H9 (cell line): ENCODE measurements at regions not wholly inside any gene's neighbourhood (a gene's known extent, or its start where the extent isn't known, plus 50 kb on each side); places are given as distances from the start of the nearest gene placed in this dataset.

Source experiments
- DNase-seq: peaks from one replicate; pipeline ENCODE4 v3.0.0-alpha.2; 2017
- H2AFZ ChIP-seq: one replicate; pipeline ENCODE4 v1.6.1; 2013; ENCODE audit warnings: mild to moderate bottlenecking, low read length, control low read depth, moderate library complexity
- H2AK5ac ChIP-seq: 2 replicates; pipeline ENCODE4 v1.6.1; 2013; ENCODE audit warnings: low read length, control low read depth, mixed read lengths; ENCODE audit not compliant: insufficient read length
- H2BK120ac ChIP-seq: one replicate; pipeline ENCODE4 v1.6.1; 2013; ENCODE audit warnings: low read depth, mild to moderate bottlenecking, low read length, control low read depth, inconsistent platforms; ENCODE audit not compliant: poor library complexity, severe bottlenecking
- H2BK12ac ChIP-seq: 2 replicates; pipeline ENCODE4 v1.6.1; 2013; ENCODE audit warnings: low read length, control low read depth, mixed read lengths, low read depth; ENCODE audit not compliant: insufficient read length
- H2BK15ac ChIP-seq: 2 replicates; pipeline ENCODE4 v1.6.1; 2013; ENCODE audit warnings: low read depth, low read length, control low read depth
- H2BK20ac ChIP-seq: one replicate; pipeline ENCODE4 v1.6.1; 2013; ENCODE audit warnings: low read depth, mild to moderate bottlenecking, low read length, control low read depth, inconsistent platforms; ENCODE audit not compliant: poor library complexity, severe bottlenecking
- H2BK5ac ChIP-seq: 2 replicates; pipeline ENCODE4 v1.6.1; 2013; ENCODE audit warnings: low read length, control low read depth, mixed read lengths; ENCODE audit not compliant: insufficient read length
- H3K14ac ChIP-seq: 2 replicates; pipeline ENCODE4 v1.6.1; 2013; ENCODE audit warnings: low read length, control low read depth; ENCODE audit not compliant: insufficient read depth
- H3K18ac ChIP-seq: 2 replicates; pipeline ENCODE4 v1.6.1; 2013; ENCODE audit warnings: low read depth, mild to moderate bottlenecking, mixed read lengths, low read length, control low read depth; ENCODE audit not compliant: insufficient read length
- H3K23ac ChIP-seq: 2 replicates; pipeline ENCODE4 v1.6.1; 2013; ENCODE audit warnings: low read length, control low read depth, mixed read lengths, low read depth; ENCODE audit not compliant: insufficient read length
- H3K23me2 ChIP-seq: 2 replicates; pipeline ENCODE4 v1.6.1; 2013; ENCODE audit warnings: low read depth, mild to moderate bottlenecking, mixed read lengths, low read length, control low read depth; ENCODE audit not compliant: insufficient read length, poor library complexity, severe bottlenecking
- H3K27ac ChIP-seq: 2 replicates; pipeline ENCODE4 v1.5.1; 2013; ENCODE audit warnings: low read length, control low read depth, mixed read lengths, low read depth; ENCODE audit not compliant: insufficient read length
- H3K27me3 ChIP-seq: 2 replicates; pipeline ENCODE4 v1.6.1; 2013; ENCODE audit warnings: low read length, control low read depth, inconsistent platforms; ENCODE audit not compliant: insufficient read depth
- H3K4ac ChIP-seq: 2 replicates; pipeline ENCODE4 v1.6.1; 2013; ENCODE audit warnings: low read depth, mild to moderate bottlenecking, control low read depth, inconsistent platforms, low read length, moderate library complexity
- H3K4me1 ChIP-seq: 2 replicates; pipeline ENCODE4 v1.6.1; 2013; ENCODE audit warnings: low read length, control low read depth, inconsistent platforms; ENCODE audit not compliant: insufficient read depth
- H3K4me2 ChIP-seq: 2 replicates; pipeline ENCODE4 v1.6.1; 2013; ENCODE audit warnings: low read length, control low read depth, mixed read lengths; ENCODE audit not compliant: insufficient read length, insufficient read depth
- H3K56ac ChIP-seq: 2 replicates; pipeline ENCODE4 v1.6.1; 2013; ENCODE audit warnings: low read depth, mild to moderate bottlenecking, mixed read lengths, low read length, control low read depth; ENCODE audit not compliant: insufficient read length
- H3K79me1 ChIP-seq: 2 replicates; pipeline ENCODE4 v1.6.1; 2013; ENCODE audit warnings: low read depth, mild to moderate bottlenecking, moderate library complexity, low read length, control low read depth, inconsistent platforms; ENCODE audit not compliant: insufficient read depth, poor library complexity, severe bottlenecking
- H3K79me2 ChIP-seq: 2 replicates; pipeline ENCODE4 v1.6.1; 2013; ENCODE audit warnings: low read length, control low read depth, inconsistent platforms; ENCODE audit not compliant: insufficient read depth
- H3K9ac ChIP-seq: 2 replicates; pipeline ENCODE4 v1.6.1; 2013; ENCODE audit warnings: low read length, control low read depth, mixed read lengths; ENCODE audit not compliant: insufficient read length; ENCODE audit errors: extremely low read depth
- H3K9me3 ChIP-seq: one replicate; pipeline ENCODE4 v1.6.1; 2013; ENCODE audit warnings: low read depth, low read length, inconsistent platforms; ENCODE audit not compliant: control insufficient read depth
- H3T11ph ChIP-seq: one replicate; pipeline ENCODE4 v1.6.1; 2013; ENCODE audit warnings: mild to moderate bottlenecking, low read length, control low read depth, inconsistent platforms
- H4K20me1 ChIP-seq: one replicate; pipeline ENCODE4 v1.6.1; 2013; ENCODE audit not compliant: control insufficient read depth, insufficient read length, insufficient read depth
- H4K5ac ChIP-seq: 2 replicates; pipeline ENCODE4 v1.6.1; 2013; ENCODE audit warnings: low read depth, mild to moderate bottlenecking, mixed read lengths, low read length, control low read depth; ENCODE audit not compliant: insufficient read length
- H4K8ac ChIP-seq: replicated peaks from 2 replicates; pipeline ENCODE4 v1.6.1; 2013; ENCODE audit warnings: low read length, control low read depth, mixed read lengths, low read depth; ENCODE audit not compliant: insufficient read length
- H4K91ac ChIP-seq: 2 replicates; pipeline ENCODE4 v1.6.1; 2013; ENCODE audit warnings: low read depth, mild to moderate bottlenecking, moderate library complexity, mixed read lengths, low read length, control low read depth; ENCODE audit not compliant: insufficient read length
- H3K27ac Mint-ChIP-seq, 3 experiments: 2 replicates in 2 of 3; 3 replicates in 1 of 3; pipeline ENCODE4 v1.8.0; 2020 to 2021; ENCODE audit warnings: mixed read lengths in 3 of 3, mild to moderate bottlenecking in 1 of 3, moderate library complexity in 1 of 3
- H3K27me3 Mint-ChIP-seq: 2 replicates; pipeline ENCODE4 v1.8.0; 2021; ENCODE audit warnings: low read depth, mild to moderate bottlenecking, moderate library complexity, mixed read lengths
- H3K36me3 Mint-ChIP-seq, 3 experiments: 2 replicates in 2 of 3; 3 replicates in 1 of 3; pipeline ENCODE4 v1.8.0; 2020 to 2021; ENCODE audit warnings: low read depth in 3 of 3, mixed read lengths in 3 of 3; ENCODE audit not compliant: insufficient read depth in 1 of 3
- H3K4me1 Mint-ChIP-seq, 2 experiments: 2 replicates each; pipeline ENCODE4 v1.8.0; 2020; ENCODE audit warnings: mixed read lengths in 2 of 2
- H3K4me3 Mint-ChIP-seq, 2 experiments: 2 replicates in 1 of 2; 3 replicates in 1 of 2; pipeline ENCODE4 v1.8.0; 2020 to 2021; ENCODE audit warnings: mild to moderate bottlenecking in 2 of 2, mixed read lengths in 2 of 2, moderate library complexity in 1 of 2
- H3K9me3 Mint-ChIP-seq, 2 experiments: 2 replicates in 1 of 2; 3 replicates in 1 of 2; pipeline ENCODE4 v1.8.0; 2020; ENCODE audit warnings: mild to moderate bottlenecking in 2 of 2, mixed read lengths in 2 of 2, moderate library complexity in 1 of 2
- CTCF ChIP-seq: fragments of 200-600 bp; sonication (generic); conservative IDR thresholded peaks from 3 replicates; pipeline ENCODE4 v1.8.0; 2021; ENCODE audit warnings: antibody characterized with exemption, mild to moderate bottlenecking
- WGBS: extraction: QIAGEN DNeasy Blood & Tissue Kit; methylation state at CpG from one replicate; pipeline ENCODE4 v1.1.7; 2013; ENCODE audit warnings: missing lambda C conversion rate, low lambda C conversion rate, mixed read lengths; ENCODE audit not compliant: insufficient read length; ENCODE audit errors: extremely low coverage; 5-methylcytosine and 5-hydroxymethylcytosine counted together

GRCh38 chr16:51326131-51326856, 175.2 kb upstream of the SALL1 start:
- no peaks in the 10 kb centered on the region for H4K20me1 ChIP-seq
- no peak overlapping the region for H3T11ph ChIP-seq
- Mint-ChIP-seq H3K4me3 (no peak overlapping the region), H3K36me3 (peaks cover 11 to 23% (median 13%) of the 10 kb centered on the region in 3 experiments), H3K27ac (no peak overlapping the region), H3K4me1 (no peaks in the 10 kb centered on the region), H3K27me3 (peaks cover 6% of the 10 kb centered on the region), H3K9me3 (peaks cover 18 to 20% of the 10 kb centered on the region in 2 experiments)
- H3K27me3 ChIP-seq, result no peaks in the 10 kb centered on the region
- no peak overlapping the region for H3K4ac ChIP-seq
- H3K23me2 ChIP-seq, result no peaks in the 10 kb centered on the region
- no peak overlapping the region for H3K27ac ChIP-seq
- H3K4me1 ChIP-seq, result no peaks in the 10 kb centered on the region
- no CpG with 5 or more reads among the region's 7 CpGs for WGBS
- H3K4me2 ChIP-seq, result no peak overlapping the region
- no peak overlapping the region for H3K56ac ChIP-seq
- H3K9me3 ChIP-seq, result no peaks in the 10 kb centered on the region
- no peak overlapping the region for H4K91ac ChIP-seq
- H3K9ac ChIP-seq, result no peak overlapping the region
- no peak overlapping the region for H2BK5ac ChIP-seq
- TF ChIP-seq CTCF, result no peak
- no peaks in the 10 kb centered on the region for H3K79me2 ChIP-seq
- H2AK5ac ChIP-seq, result no peak overlapping the region
- H3K79me1 ChIP-seq, result no peaks in the 10 kb centered on the region
- H2AFZ ChIP-seq, result no peak overlapping the region
- H2BK15ac ChIP-seq, result no peak overlapping the region
- H3K18ac ChIP-seq, result no peak overlapping the region
- no peak overlapping the region for H3K23ac ChIP-seq
- no peak overlapping the region for H4K8ac ChIP-seq
- H2BK120ac ChIP-seq, result no peak overlapping the region
- no peak for DNase-seq
- H2BK20ac ChIP-seq, result no peak overlapping the region
- H4K5ac ChIP-seq, result no peak overlapping the region
- H3K14ac ChIP-seq, result no peak overlapping the region
- no peak overlapping the region for H2BK12ac ChIP-seq
